ENCODE measurements at regions not wholly inside any gene's neighbourhood (a gene's known extent, or its start where the extent isn't known, plus 50 kb on each side); places are given as distances from the start of the nearest gene placed in this dataset.

GRCh38 chr1:193656841-193657240 is 470.4 kb upstream of the B3GALT2 start:
- TF ChIP-seq POLR2AphosphoS5 (IDR thresholded peaks at IDR 0.05; ENCODE audit: low read depth, low read length): no peak
- TF ChIP-seq POLR2A (IDR thresholded peaks at IDR 0.05; ENCODE audit: low read depth, low read length): no peak
- TF ChIP-seq SPI1 (IDR thresholded peaks at IDR 0.05; ENCODE audit: low read depth, low read length): no peak
- TF ChIP-seq TAF1 (IDR thresholded peaks at IDR 0.05; ENCODE audit: low read depth, low read length): no peak
